Heart left ventricle (tissue), 16 donors: ENCODE measurements at regions not wholly inside any gene's neighbourhood (a gene's known extent, or its start where the extent isn't known, plus 50 kb on each side); places are given as distances from the start of the nearest gene placed in this dataset.

Experiments
- ATAC-seq, 4 donors: fragments of 200-7000 bp; cut with Tn5 transposase; one replicate each; pipeline ENCODE4 v1.9.1; 2020 to 2022; ENCODE audit warnings: moderate library complexity in 4 of 4, mild to moderate bottlenecking in 3 of 4, moderate number of reproducible peaks in 1 of 4
- DNase-seq, 5 donors: peaks; one replicate each; pipeline ENCODE4 v3.0.0-alpha.2; 2020
- H3K27ac ChIP-seq, 12 donors: fragments of 200-600 bp; sonication (generic) in 4 of 12; one replicate each; pipeline versions ENCODE4 v1.5.0 to v1.8.0; 2016 to 2022; ENCODE audit warnings: mild to moderate bottlenecking in 2 of 12
- H3K27me3 ChIP-seq, 9 donors: fragments of 200-600 bp; sonication (generic) in 2 of 9; one replicate each; pipeline versions ENCODE4 v1.5.1 to v1.8.0; 2016 to 2022; ENCODE audit warnings: mild to moderate bottlenecking in 3 of 9
- H3K36me3 ChIP-seq, 9 donors: fragments of 200-600 bp; sonication (generic) in 2 of 9; one replicate each; pipeline versions ENCODE4 v1.5.0 to v1.8.0; 2018 to 2022; ENCODE audit warnings: mild to moderate bottlenecking in 2 of 9
- H3K4me1 ChIP-seq, 12 donors: fragments of 200-600 bp; sonication (generic) in 4 of 12; one replicate each; pipeline versions ENCODE4 v1.5.0 to v1.8.0; 2016 to 2022; ENCODE audit warnings: mild to moderate bottlenecking in 3 of 12
- H3K4me3 ChIP-seq, 12 donors: fragments of 200-600 bp; sonication (generic) in 4 of 12; one replicate each; pipeline versions ENCODE4 v1.5.0 to v1.8.0; 2017 to 2022; ENCODE audit warnings: mild to moderate bottlenecking in 9 of 12, moderate library complexity in 4 of 12
- H3K9me3 ChIP-seq, 12 donors: fragments of 200-600 bp; sonication (generic) in 4 of 12; one replicate each; pipeline versions ENCODE4 v1.5.0 to v1.8.0; 2016 to 2022; ENCODE audit warnings: mild to moderate bottlenecking in 1 of 12
- CTCF ChIP-seq, 12 donors: fragments of 200-600 bp; sonication (generic) in 4 of 12; IDR thresholded peaks; one replicate each; pipeline versions ENCODE4 v1.5.0 to v1.8.0; 2018 to 2022; ENCODE audit warnings: antibody characterized with exemption in 12 of 12, mild to moderate bottlenecking in 5 of 12
- POLR2A ChIP-seq, 2 donors: fragments of 450-650 bp; IDR thresholded peaks; one replicate each; pipeline ENCODE4 v1.6.1; 2017; ENCODE audit warnings: antibody characterized with exemption in 2 of 2, mild to moderate bottlenecking in 2 of 2, moderate library complexity in 2 of 2
- WGBS, 4 donors: extraction: QIAGEN DNeasy Blood & Tissue Kit in 2 of 4; methylation state at CpG; one replicate each; pipeline versions ENCODE4 v1.1.5 to v1.1.7; 2013 to 2018; 5-methylcytosine and 5-hydroxymethylcytosine counted together
- intact Hi-C, 10 donors: fragments of 100-400 bp; cut with DNase I; formaldehyde crosslinking; loops; one replicate each; pipeline versions ENCODE4 v1.11.1 to v1.14.2; 2022
- donor health status: ischemic (EF 13 %, LVEDD 7.1; RV severe dilation, severe dysfunction).
- donor health status: healthy with polysubstance abuse.
- donor health status: DM: no; HTN: yes; CAD: no.
- donor health status: DM: no; HTN: no; CAD: no.
- donor health status: ischemic (EF 25% LVEDD 6.9; RV normal size, moderate dysfunction).
- donor health status: ischemic (EF 25% LVEDD 5.7; RV mildly dilated, moderate dysfunction).
- donor health status: healthy.
- donor health status: DM: yes; HTN: yes; CAD: no.
- donor health status: ischemic (EF 35%, LVEDD 5.7; RV mildly dilated, moderate dysfunction).
- donor health status: nonischemic (EF 11% LVEDD 7.7; RV severe dilation, severe dysfunction).
- donor health status: DM: yes; HTN: yes; CAD: no.
- donor health status: PGD.
- donor health status: ischemic (EF 29% LVEDD 5.4; RV normal size, mild dysfunction).
- donor health status: nonischemic (EF 23%, LVEDD 6.1; RV moderate dilation, normal function).

GRCh38 chr17:71919896-71920295 is 200.9 kb upstream of the SOX9 start:
- Histone ChIP-seq H3K27ac (no peak overlapping the region), H3K27me3 (no peaks in the 10 kb centered on the region), H3K36me3 (no peaks in the 10 kb centered on the region), H3K4me3 (no peak overlapping the region), H3K4me1 (no peaks in the 10 kb centered on the region), H3K9me3 (no peaks in the 10 kb centered on the region)
- WGBS, 4 donors = 67 to 84% (median 69%) methylated on average over 7 of the region's 7 CpGs
- intact Hi-C loops = no loop called here
- DNase-seq = no peak
- TF ChIP-seq CTCF (IDR thresholded peaks at IDR 0.05) (no peak), POLR2A (IDR thresholded peaks at IDR 0.05) (no peak)
- ATAC-seq = no peak

DNA sequence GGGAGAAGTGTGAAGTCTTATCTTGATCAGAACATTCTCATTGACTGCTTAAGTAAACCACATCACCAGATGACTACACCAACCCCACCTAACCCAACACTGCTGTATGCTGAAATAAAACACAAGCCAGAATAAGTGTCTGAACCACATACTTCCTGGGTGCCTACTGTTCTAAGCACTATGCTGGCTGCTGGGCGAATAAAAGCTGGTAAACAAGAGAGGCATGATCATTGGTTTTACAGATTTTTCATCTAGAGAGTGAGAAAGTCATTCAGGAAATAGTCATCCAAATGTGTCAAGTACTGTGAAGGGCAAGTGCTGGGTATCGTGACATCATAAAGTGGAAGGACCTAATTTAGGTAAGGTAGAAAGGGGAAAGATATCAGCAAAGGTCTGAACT is 199.0 kb upstream of the SOX9 start:
- no peaks in the 10 kb centered on the region for H3K9me3 ChIP-seq
- no peaks in the 10 kb centered on the region for H3K36me3 ChIP-seq
- ATAC-seq = no peak
- no peaks in the 10 kb centered on the region for H3K4me1 ChIP-seq
- no peak overlapping the region for H3K4me3 ChIP-seq
- no peaks in the 10 kb centered on the region for H3K27me3 ChIP-seq
- no peak for DNase-seq
- H3K27ac ChIP-seq = no peak overlapping the region
- intact Hi-C loops = no loop called here
- WGBS, 4 donors = 84 to 87% (median 85%) methylated on average over 2 of the region's 2 CpGs
- TF ChIP-seq CTCF (IDR thresholded peaks at IDR 0.05) (no peak), POLR2A (IDR thresholded peaks at IDR 0.05) (no peak)

DNA sequence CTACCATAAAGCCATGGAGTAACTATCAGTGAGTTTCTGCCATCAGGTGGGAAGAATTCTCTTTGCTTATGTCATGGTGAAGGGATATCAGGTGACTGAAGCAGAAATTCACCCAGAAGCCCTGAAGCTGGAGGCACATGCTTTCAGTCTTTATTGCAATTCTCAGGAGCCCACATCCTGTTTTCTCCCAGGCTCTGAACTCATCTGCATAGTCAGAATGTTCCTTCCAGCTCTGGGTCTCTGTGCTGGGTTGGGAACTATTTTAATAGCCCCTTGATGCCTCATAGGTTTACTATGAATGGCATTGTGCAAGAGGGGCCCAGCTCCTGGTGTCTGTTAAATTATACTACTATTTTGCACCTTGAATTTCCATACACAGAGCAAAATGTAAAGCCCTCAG is 198.4 kb upstream of the SOX9 start:
- Histone ChIP-seq H3K27me3 (no peaks in the 10 kb centered on the region), H3K4me1 (no peaks in the 10 kb centered on the region), H3K4me3 (no peak overlapping the region), H3K9me3 (no peaks in the 10 kb centered on the region), H3K27ac (no peak overlapping the region), H3K36me3 (no peaks in the 10 kb centered on the region)
- ATAC-seq (no peak), DNase-seq (no peak)
- intact Hi-C loops = no loop called here
- TF ChIP-seq CTCF (IDR thresholded peaks at IDR 0.05) (no peak), POLR2A (IDR thresholded peaks at IDR 0.05) (no peak)

DNA sequence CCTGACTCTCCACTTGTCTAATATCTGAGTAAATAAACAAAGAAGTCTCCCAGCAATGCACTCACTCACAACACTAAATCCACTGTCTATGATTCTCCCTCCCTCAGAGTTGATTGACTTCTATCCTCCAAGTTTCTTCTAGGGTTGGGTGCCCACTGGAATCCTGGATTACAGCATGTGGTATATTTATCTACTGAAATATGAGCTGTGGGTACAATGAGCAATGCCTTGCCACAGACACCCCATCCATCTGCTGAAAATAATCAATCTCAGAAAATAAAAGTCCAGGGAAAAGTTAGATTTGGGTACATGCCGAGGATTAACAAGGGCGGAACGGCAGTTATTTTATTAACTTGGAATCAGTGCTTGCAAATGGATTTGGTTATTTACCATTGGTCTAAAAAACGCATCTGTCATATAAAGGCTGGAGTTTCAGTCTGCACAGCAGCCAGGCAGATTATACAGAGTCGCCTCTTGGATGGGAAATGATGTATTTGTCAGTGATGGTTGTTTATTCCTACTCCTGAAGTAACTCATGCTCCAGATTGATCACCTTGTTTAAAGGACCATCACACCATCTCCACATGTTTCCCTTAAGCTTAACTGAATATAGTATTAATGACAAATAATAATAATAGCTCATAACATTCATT is 193.9 kb upstream of the SOX9 start:
- H3K9me3 ChIP-seq = no peaks in the 10 kb centered on the region
- H3K4me1 ChIP-seq = no peaks in the 10 kb centered on the region
- ATAC-seq (no peak), DNase-seq (no peak)
- no peaks in the 10 kb centered on the region for H3K36me3 ChIP-seq
- no peaks in the 10 kb centered on the region for H3K27me3 ChIP-seq
- intact Hi-C loops = no loop called here
- TF ChIP-seq CTCF (IDR thresholded peaks at IDR 0.05) (no peak), POLR2A (IDR thresholded peaks at IDR 0.05) (no peak)
- H3K27ac ChIP-seq = no peak overlapping the region
- H3K4me3 ChIP-seq = no peak overlapping the region
- 76 to 78% (median 77%) methylated on average over 5 of the region's 5 CpGs for WGBS, 4 donors
